ENCODE measurements at regions not wholly inside any gene's neighbourhood (a gene's known extent, or its start where the extent isn't known, plus 50 kb on each side); places are given as distances from the start of the nearest gene placed in this dataset.

- Mint-ChIP-seq H3K4me1 (ENCODE audit: low read depth, unreplicated experiment) (peaks cover 13% of the 10 kb centered on the region), H3K4me3 (ENCODE audit: unreplicated experiment) (peak overlapping the region; percentile 54), H3K36me3 (ENCODE audit: low read depth, unreplicated experiment) (peaks cover 2% of the 10 kb centered on the region), H3K27ac (ENCODE audit: unreplicated experiment) (peak overlapping the region; percentile 58), H3K27me3 (ENCODE audit: low read depth, unreplicated experiment) (no peaks in the 10 kb centered on the region), H3K9me3 (ENCODE audit: unreplicated experiment) (no peaks in the 10 kb centered on the region)
- H3K9ac ChIP-seq (ENCODE audit: low read length), result no peak overlapping the region
- peaks cover 11% of the 10 kb centered on the region for H4K20me1 ChIP-seq (ENCODE audit: insufficient read depth, low read length)
- no peaks in the 10 kb centered on the region for H3K9me3 ChIP-seq (ENCODE audit: insufficient read depth, low read depth, low read length)
- peaks cover 14% of the 10 kb centered on the region for H3K79me2 ChIP-seq (ENCODE audit: insufficient read depth, low read length)
- no peaks in the 10 kb centered on the region for H3K4me1 ChIP-seq (ENCODE audit: insufficient read depth, low read length)
- no peak overlapping the region for H3K4me2 ChIP-seq (ENCODE audit: low read length)
- TF ChIP-seq, protein P1, sequence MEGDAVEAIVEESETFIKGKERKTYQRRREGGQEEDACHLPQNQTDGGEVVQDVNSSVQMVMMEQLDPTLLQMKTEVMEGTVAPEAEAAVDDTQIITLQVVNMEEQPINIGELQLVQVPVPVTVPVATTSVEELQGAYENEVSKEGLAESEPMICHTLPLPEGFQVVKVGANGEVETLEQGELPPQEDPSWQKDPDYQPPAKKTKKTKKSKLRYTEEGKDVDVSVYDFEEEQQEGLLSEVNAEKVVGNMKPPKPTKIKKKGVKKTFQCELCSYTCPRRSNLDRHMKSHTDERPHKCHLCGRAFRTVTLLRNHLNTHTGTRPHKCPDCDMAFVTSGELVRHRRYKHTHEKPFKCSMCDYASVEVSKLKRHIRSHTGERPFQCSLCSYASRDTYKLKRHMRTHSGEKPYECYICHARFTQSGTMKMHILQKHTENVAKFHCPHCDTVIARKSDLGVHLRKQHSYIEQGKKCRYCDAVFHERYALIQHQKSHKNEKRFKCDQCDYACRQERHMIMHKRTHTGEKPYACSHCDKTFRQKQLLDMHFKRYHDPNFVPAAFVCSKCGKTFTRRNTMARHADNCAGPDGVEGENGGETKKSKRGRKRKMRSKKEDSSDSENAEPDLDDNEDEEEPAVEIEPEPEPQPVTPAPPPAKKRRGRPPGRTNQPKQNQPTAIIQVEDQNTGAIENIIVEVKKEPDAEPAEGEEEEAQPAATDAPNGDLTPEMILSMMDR (IDR thresholded peaks at IDR 0.05; ENCODE audit: insufficient read depth, low read depth, low read length), result no peak
- TF ChIP-seq EZH2 (IDR thresholded peaks at IDR 0.05; ENCODE audit: insufficient read depth, low read length), result no peak
- peak overlapping the region; percentile 33 for H3K27ac ChIP-seq (ENCODE audit: low read depth, low read length)
- H3K36me3 ChIP-seq (ENCODE audit: insufficient read depth, low read length), result peaks cover 8% of the 10 kb centered on the region
- DNase-seq (ENCODE audit: low read depth) (peak; percentile 56), FAIRE-seq (peak; percentile 63)
- no peaks in the 10 kb centered on the region for H3K27me3 ChIP-seq (ENCODE audit: insufficient read depth, low read length)
- H3K4me3 ChIP-seq (ENCODE audit: insufficient read depth, low read depth, low read length), result no peak overlapping the region
- no peak overlapping the region for H2AFZ ChIP-seq (ENCODE audit: low read depth, low read length)
These were observed 52.7 kb upstream of the ZCCHC13 start for GRCh38 chrX:74251006-74251930.

- Histone ChIP-seq H3K4me2 (ENCODE audit: low read length) (no peak overlapping the region), H4K20me1 (ENCODE audit: insufficient read depth, low read length) (peaks cover 11% of the 10 kb centered on the region), H3K4me1 (ENCODE audit: insufficient read depth, low read length) (no peaks in the 10 kb centered on the region), H3K27me3 (ENCODE audit: insufficient read depth, low read length) (no peaks in the 10 kb centered on the region), H3K27ac (ENCODE audit: low read depth, low read length) (no peak overlapping the region), H3K36me3 (ENCODE audit: insufficient read depth, low read length) (peaks cover 5% of the 10 kb centered on the region), H2AFZ (ENCODE audit: low read depth, low read length) (no peak overlapping the region), H3K9me3 (ENCODE audit: insufficient read depth, low read depth, low read length) (no peaks in the 10 kb centered on the region), H3K4me3 (ENCODE audit: insufficient read depth, low read depth, low read length) (no peak overlapping the region), H3K9ac (ENCODE audit: low read length) (no peak overlapping the region), H3K79me2 (ENCODE audit: insufficient read depth, low read length) (peaks cover 14% of the 10 kb centered on the region)
- TF ChIP-seq, protein P1 (IDR thresholded peaks at IDR 0.05; ENCODE audit: insufficient read depth, low read depth, low read length), result no peak
- TF ChIP-seq EZH2 (IDR thresholded peaks at IDR 0.05; ENCODE audit: insufficient read depth, low read length), result no peak
- Mint-ChIP-seq H3K9me3 (ENCODE audit: unreplicated experiment) (no peaks in the 10 kb centered on the region), H3K27ac (ENCODE audit: unreplicated experiment) (peak overlapping the region; percentile 58), H3K27me3 (ENCODE audit: low read depth, unreplicated experiment) (no peaks in the 10 kb centered on the region), H3K4me3 (ENCODE audit: unreplicated experiment) (no peak overlapping the region), H3K36me3 (ENCODE audit: low read depth, unreplicated experiment) (peaks cover 2% of the 10 kb centered on the region), H3K4me1 (ENCODE audit: low read depth, unreplicated experiment) (peaks cover 13% of the 10 kb centered on the region)
- no peak for FAIRE-seq
- no peak for DNase-seq (ENCODE audit: low read depth)
These were observed 53.4 kb upstream of the ZCCHC13 start for GRCh38 chrX:74250574-74250973.

- peak overlapping the region; percentile 87 for H3K27ac Mint-ChIP-seq (ENCODE audit: unreplicated experiment)
- peaks cover 2% of the 10 kb centered on the region for H3K36me3 Mint-ChIP-seq (ENCODE audit: low read depth, unreplicated experiment)
- H3K9ac ChIP-seq (ENCODE audit: low read length), result no peak overlapping the region
- FAIRE-seq, result no peak
- DNase-seq (ENCODE audit: low read depth), result no peak
- H3K4me3 ChIP-seq (ENCODE audit: insufficient read depth, low read depth, low read length), result no peak overlapping the region
- no peaks in the 10 kb centered on the region for H3K9me3 ChIP-seq (ENCODE audit: insufficient read depth, low read depth, low read length)
- H3K9me3 Mint-ChIP-seq (ENCODE audit: unreplicated experiment), result no peaks in the 10 kb centered on the region
- H4K20me1 ChIP-seq (ENCODE audit: insufficient read depth, low read length), result peaks cover 11% of the 10 kb centered on the region
- no peak overlapping the region for H3K4me2 ChIP-seq (ENCODE audit: low read length)
- H3K27me3 ChIP-seq (ENCODE audit: insufficient read depth, low read length), result no peaks in the 10 kb centered on the region
- no peak for TF ChIP-seq EZH2 (IDR thresholded peaks at IDR 0.05; ENCODE audit: insufficient read depth, low read length)
- TF ChIP-seq, protein P1 (IDR thresholded peaks at IDR 0.05; ENCODE audit: insufficient read depth, low read depth, low read length), result no peak
- no peaks in the 10 kb centered on the region for H3K27me3 Mint-ChIP-seq (ENCODE audit: low read depth, unreplicated experiment)
- H3K27ac ChIP-seq (ENCODE audit: low read depth, low read length), result no peak overlapping the region
- H3K79me2 ChIP-seq (ENCODE audit: insufficient read depth, low read length), result peaks cover 17% of the 10 kb centered on the region
- H3K4me1 Mint-ChIP-seq (ENCODE audit: low read depth, unreplicated experiment), result peaks cover 13% of the 10 kb centered on the region
- H3K4me1 ChIP-seq (ENCODE audit: insufficient read depth, low read length), result no peaks in the 10 kb centered on the region
- H3K36me3 ChIP-seq (ENCODE audit: insufficient read depth, low read length), result peaks cover 6% of the 10 kb centered on the region
- H2AFZ ChIP-seq (ENCODE audit: low read depth, low read length), result no peak overlapping the region
- no peak overlapping the region for H3K4me3 Mint-ChIP-seq (ENCODE audit: unreplicated experiment)
These were observed 54.0 kb upstream of the ZCCHC13 start for GRCh38 chrX:74249963-74250362.
